ENCODE measurements at regions not wholly inside any gene's neighbourhood (a gene's known extent, or its start where the extent isn't known, plus 50 kb on each side); places are given as distances from the start of the nearest gene placed in this dataset.

GRCh38 chr12:102534899-102535298, 54.5 kb upstream of the IGF1 start:
- H3K79me2 ChIP-seq (ENCODE audit: control insufficient read depth, insufficient read depth, low read length) = no peaks in the 10 kb centered on the region
- no peaks in the 10 kb centered on the region for H4K20me1 ChIP-seq (replicated peaks; ENCODE audit: control insufficient read depth, extremely low read depth, insufficient read depth, low read length)
- no peak for DNase-seq (ENCODE audit: low read depth, low spot score)
- no peaks in the 10 kb centered on the region for H3K9me3 ChIP-seq (replicated peaks; ENCODE audit: control insufficient read depth, insufficient read depth, low read length)
- no peak overlapping the region for H3K27ac ChIP-seq (ENCODE audit: insufficient read depth, low read depth, low read length)
- FAIRE-seq = no peak
- ChIA-PET POLR2A (no interaction called here), CTCF (no interaction called here)
- no peaks in the 10 kb centered on the region for H3K36me3 ChIP-seq (ENCODE audit: control insufficient read depth in 2 of 2, extremely low read depth in 1 of 2, insufficient read depth in 2 of 2, low read length in 2 of 2)
- no peaks in the 10 kb centered on the region for H3K4me1 ChIP-seq (ENCODE audit: control insufficient read depth, extremely low read depth, insufficient read depth, low read length)
- H3K9me1 ChIP-seq (replicated peaks; ENCODE audit: control insufficient read depth, extremely low read depth, insufficient read depth, low read length) = no peaks in the 10 kb centered on the region
- H3K4me3 ChIP-seq (replicated peaks in 1 of 3; ENCODE audit: insufficient read depth in 1 of 3, low read depth in 1 of 3, low read length in 3 of 3) = no peak overlapping the region
- intact Hi-C loops (cut with micrococcal nuclease) (no loop called here), dilution Hi-C loops (cut with MboI; ENCODE audit: extremely low pct_ligation_motif_present, low sequenced_read_pairs) (no loop called here)
- no peaks in the 10 kb centered on the region for H3K27me3 ChIP-seq (ENCODE audit: control insufficient read depth in 2 of 2, insufficient read depth in 2 of 2, low read length in 2 of 2)
- BruUV-seq (replicated peaks) = no TSS peak
- no peak overlapping the region for H3K4me2 ChIP-seq (ENCODE audit: insufficient read depth, low read length)
- no peak overlapping the region for H3K9ac ChIP-seq (replicated peaks; ENCODE audit: extremely low read depth, insufficient read depth, low read length)
- no peak overlapping the region for H2AFZ ChIP-seq (ENCODE audit: low read depth, low read length)
- TF ChIP-seq CTCF (IDR thresholded peaks at IDR 0.05; ENCODE audit: extremely low read depth in 1 of 2, insufficient read depth in 1 of 2, low read depth in 1 of 2, low read length in 2 of 2) (no peak), FOS (IDR thresholded peaks at IDR 0.05; ENCODE audit: borderline replicate concordance, insufficient read depth, low read length) (no peak), GATA2 (IDR thresholded peaks at IDR 0.05; ENCODE audit: insufficient read depth, insufficient read length, low read depth, low read length) (no peak), JUN (IDR thresholded peaks at IDR 0.05; ENCODE audit: borderline replicate concordance, insufficient read depth, insufficient read length, low read depth) (no peak), EZH2 (IDR thresholded peaks at IDR 0.05; ENCODE audit: borderline replicate concordance, low read depth, low read length, severe bottlenecking) (no peak), MAX (IDR thresholded peaks at IDR 0.05; ENCODE audit: insufficient read depth, insufficient read length) (no peak), POLR2A (IDR thresholded peaks at IDR 0.05; ENCODE audit: low read depth, low read length) (no peak), MYC (IDR thresholded peaks at IDR 0.05; ENCODE audit: low read depth, low read length) (no peak), POLR2AphosphoS5 (IDR thresholded peaks at IDR 0.05; ENCODE audit: insufficient read depth, low read depth, low read length) (no peak)

Measured in endothelial cell of umbilical vein (primary cell).